Activated CD4-positive, alpha-beta T cell treated with anti-CD3 and anti-CD28 coated beads for 36 hours (primary cell): ENCODE measurements at regions not wholly inside any gene's neighbourhood (a gene's known extent, or its start where the extent isn't known, plus 50 kb on each side); places are given as distances from the start of the nearest gene placed in this dataset.

Experiments used
- ATAC-seq: fragments of 200-7000 bp; cut with Tn5 transposase; one replicate; pipeline ENCODE4 v1.10.0; 2021; ENCODE audit warnings: mild to moderate bottlenecking, moderate library complexity
- CTCF ChIA-PET: fragments of 350-600 bp; sonication (Branson Sonifier 250); formaldehyde crosslinking; loops from one replicate; lab custom pipeline; 2021; ENCODE audit warnings: antibody characterized with exemption; lab: Charles Lee
- POLR2A ChIA-PET: fragments of 350-600 bp; sonication (Branson Sonifier 250); formaldehyde crosslinking; loops from one replicate; lab custom pipeline; 2021; ENCODE audit warnings: antibody characterized with exemption, inconsistent platforms; lab: Charles Lee
- DNase-seq: peaks from one replicate; pipeline ENCODE4 v3.0.0-alpha.2; 2020
- H3K27ac Mint-ChIP-seq: one replicate; pipeline ENCODE4 v1.8.0; 2021; ENCODE audit warnings: mixed read lengths
- H3K27me3 Mint-ChIP-seq: one replicate; pipeline ENCODE4 v1.8.0; 2021; ENCODE audit warnings: mixed read lengths
- H3K36me3 Mint-ChIP-seq: one replicate; pipeline ENCODE4 v1.8.0; 2021; ENCODE audit warnings: low read depth, mixed read lengths
- H3K4me1 Mint-ChIP-seq: one replicate; pipeline ENCODE4 v1.8.0; 2021; ENCODE audit warnings: mixed read lengths
- H3K4me3 Mint-ChIP-seq: one replicate; pipeline ENCODE4 v1.8.0; 2021; ENCODE audit warnings: mild to moderate bottlenecking, moderate library complexity, mixed read lengths
- H3K9me3 Mint-ChIP-seq: one replicate; pipeline ENCODE4 v1.8.0; 2021; ENCODE audit warnings: low read depth, mixed read lengths
- intact Hi-C, 2 experiments: fragments of 100-400 bp; cut with DNase I in 1 of 2; cut with micrococcal nuclease in 1 of 2; formaldehyde crosslinking; loops; one replicate each; pipeline versions ENCODE4 v1.14.2 to v1.15.1; 2022 to 2024; cut with DNase I, micrococcal nuclease

DNA sequence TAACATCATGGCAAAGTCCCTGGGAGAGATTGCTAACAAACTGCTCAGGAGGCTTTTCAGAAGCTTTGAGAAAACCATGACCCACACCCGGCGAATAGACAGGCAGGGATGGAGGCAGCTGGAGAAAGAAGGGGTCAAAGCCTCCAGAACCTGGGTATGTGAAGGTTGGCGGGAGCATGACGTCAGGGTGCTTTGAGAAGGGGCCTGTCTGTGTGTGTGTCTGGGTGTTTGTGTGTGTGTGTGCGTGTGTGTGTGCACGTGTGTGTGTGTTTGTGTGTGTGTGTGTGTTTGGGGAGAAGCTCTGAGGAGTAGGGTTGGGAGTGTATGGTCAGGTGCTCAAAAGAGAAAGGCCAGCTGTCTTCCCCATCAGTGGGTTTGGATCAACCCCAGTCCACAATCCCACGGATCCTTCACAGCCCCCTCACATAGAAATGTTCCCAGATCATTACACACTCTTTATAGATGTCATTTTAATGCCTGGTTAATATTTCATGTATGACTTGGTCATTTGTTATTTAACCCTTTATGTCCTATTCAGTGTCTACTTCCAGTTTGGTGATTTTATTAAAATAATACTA lies 254.1 kb upstream of the SMIM21 start:
- POLR2A ChIA-PET = no interaction called here
- CTCF ChIA-PET = no interaction called here
- Mint-ChIP-seq H3K27me3 (peaks cover 14% of the 10 kb centered on the region), H3K4me3 (no peak overlapping the region), H3K27ac (no peak overlapping the region), H3K9me3 (no peaks in the 10 kb centered on the region), H3K36me3 (no peaks in the 10 kb centered on the region), H3K4me1 (no peaks in the 10 kb centered on the region)
- intact Hi-C loops = no loop called here
- DNase-seq = no peak
- ATAC-seq = no peak

DNA sequence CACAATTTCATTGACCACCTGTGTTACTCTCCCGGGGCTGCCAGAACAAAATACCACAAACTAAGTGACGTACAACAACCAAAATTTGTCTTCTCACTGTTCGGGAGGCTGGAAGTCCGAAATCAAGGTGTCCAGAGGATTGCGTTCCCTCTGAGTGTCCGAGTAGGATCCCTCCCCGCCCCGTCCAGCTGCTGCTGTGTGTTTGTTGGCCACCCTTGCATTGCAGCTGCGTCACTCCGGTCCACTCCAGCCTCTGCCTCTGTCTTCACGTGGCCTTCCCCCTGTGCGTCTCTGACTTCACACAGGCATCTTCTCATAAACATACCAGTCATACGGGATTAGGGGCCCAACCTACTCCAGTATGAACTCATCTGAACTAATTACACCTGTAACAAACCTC lies 251.8 kb upstream of the SMIM21 start:
- no peaks in the 10 kb centered on the region for H3K9me3 Mint-ChIP-seq
- H3K27me3 Mint-ChIP-seq = peaks cover 13% of the 10 kb centered on the region
- H3K4me1 Mint-ChIP-seq = no peaks in the 10 kb centered on the region
- no peak overlapping the region for H3K4me3 Mint-ChIP-seq
- ATAC-seq (no peak), DNase-seq (no peak)
- ChIA-PET CTCF (no interaction called here), POLR2A (no interaction called here)
- intact Hi-C loops = no loop called here
- H3K27ac Mint-ChIP-seq = no peak overlapping the region
- no peaks in the 10 kb centered on the region for H3K36me3 Mint-ChIP-seq

- Mint-ChIP-seq H3K27me3 (peaks cover 13% of the 10 kb centered on the region), H3K27ac (no peak overlapping the region), H3K4me3 (no peak overlapping the region), H3K4me1 (no peaks in the 10 kb centered on the region), H3K9me3 (no peaks in the 10 kb centered on the region), H3K36me3 (no peaks in the 10 kb centered on the region)
- no peak for ATAC-seq
- ChIA-PET POLR2A (no interaction called here), CTCF (no interaction called here)
- intact Hi-C loops = no loop called here
- no peak for DNase-seq
Observed at GRCh38 chr18:75678627-75679026, 251.1 kb upstream of the SMIM21 start.

- POLR2A ChIA-PET = no interaction called here
- H3K27ac Mint-ChIP-seq = no peak overlapping the region
- H3K36me3 Mint-ChIP-seq = no peaks in the 10 kb centered on the region
- CTCF ChIA-PET = no interaction called here
- H3K27me3 Mint-ChIP-seq = peaks cover 14% of the 10 kb centered on the region
- no peaks in the 10 kb centered on the region for H3K9me3 Mint-ChIP-seq
- ATAC-seq (no peak), DNase-seq (no peak)
- no peaks in the 10 kb centered on the region for H3K4me1 Mint-ChIP-seq
- no peak overlapping the region for H3K4me3 Mint-ChIP-seq
- intact Hi-C loops = no loop called here
Observed at GRCh38 chr18:75677696-75678455, 250.4 kb upstream of the SMIM21 start.

DNA sequence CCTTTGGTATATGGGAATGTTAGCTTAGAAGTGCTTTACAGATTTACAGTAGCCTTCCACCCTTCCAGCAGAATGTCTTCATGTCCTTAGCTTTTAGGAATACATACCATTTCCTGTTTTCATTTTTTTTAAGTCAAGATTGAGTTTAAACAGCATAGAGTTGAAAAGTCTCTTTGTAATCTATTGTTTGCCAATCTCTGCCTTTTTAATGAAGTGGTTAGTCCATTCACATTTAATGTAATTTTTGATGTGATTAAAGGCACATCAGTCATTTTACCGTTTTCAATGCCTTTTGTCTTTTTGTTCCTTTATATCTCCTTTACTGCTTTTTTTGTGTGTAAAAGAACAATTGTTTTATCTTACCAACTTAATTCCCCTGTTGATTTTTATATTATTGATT lies 233.4 kb upstream of the SMIM21 start:
- intact Hi-C loops = no loop called here
- DNase-seq (no peak), ATAC-seq (no peak)
- ChIA-PET CTCF (no interaction called here), POLR2A (no interaction called here)
- Mint-ChIP-seq H3K4me3 (no peak overlapping the region), H3K36me3 (no peaks in the 10 kb centered on the region), H3K27ac (no peak overlapping the region), H3K27me3 (peaks cover 11% of the 10 kb centered on the region), H3K4me1 (peaks cover 3% of the 10 kb centered on the region), H3K9me3 (peaks cover 18% of the 10 kb centered on the region)

DNA sequence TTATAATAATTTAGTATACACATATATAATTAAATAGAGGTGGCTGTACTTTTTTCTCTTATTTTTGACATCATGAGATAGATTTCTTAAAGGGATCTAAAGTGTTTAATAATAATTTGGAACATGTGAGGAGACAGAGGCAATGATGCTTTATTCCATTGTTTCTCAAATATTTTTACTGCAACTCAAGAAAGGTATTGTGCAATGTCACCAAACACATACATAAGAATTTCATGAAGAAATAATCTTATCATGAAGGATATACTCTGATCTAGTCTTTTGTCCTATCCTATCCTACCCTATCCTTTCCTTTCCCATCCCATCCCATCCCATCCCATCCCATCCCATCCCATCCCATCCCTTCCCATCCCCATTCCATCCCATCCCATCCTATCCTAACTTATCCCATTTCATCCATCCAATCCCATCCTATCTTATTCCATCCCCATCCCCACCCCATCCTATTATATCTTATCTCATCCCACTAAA lies 232.1 kb upstream of the SMIM21 start:
- ATAC-seq = no peak
- POLR2A ChIA-PET = no interaction called here
- no peak overlapping the region for H3K4me3 Mint-ChIP-seq

DNA sequence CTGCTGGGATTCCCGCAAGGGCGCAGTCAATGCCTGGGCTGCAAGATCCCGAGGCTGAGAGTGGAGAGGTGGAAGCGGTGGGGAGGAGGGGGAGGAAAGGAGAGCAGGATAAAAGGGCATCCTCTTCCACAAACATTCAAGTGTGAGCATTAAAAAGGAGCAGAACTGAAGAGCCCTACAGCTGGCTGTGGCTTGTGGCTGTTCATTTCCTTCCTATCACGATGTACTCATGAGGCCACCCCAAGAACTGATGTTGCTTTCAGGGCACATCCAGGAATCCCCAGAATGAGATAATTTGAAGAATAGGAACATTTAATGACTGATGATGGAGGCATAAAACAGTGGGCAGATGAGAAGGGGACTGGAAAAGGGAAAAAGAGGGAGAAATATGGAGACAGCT lies 230.8 kb upstream of the SMIM21 start:
- ChIA-PET POLR2A (no interaction called here), CTCF (no interaction called here)
- no peak overlapping the region for H3K27ac Mint-ChIP-seq
- no peaks in the 10 kb centered on the region for H3K36me3 Mint-ChIP-seq
- DNase-seq (no peak), ATAC-seq (no peak)
- H3K4me3 Mint-ChIP-seq = no peak overlapping the region
- peaks cover 18% of the 10 kb centered on the region for H3K9me3 Mint-ChIP-seq
- peaks cover 3% of the 10 kb centered on the region for H3K4me1 Mint-ChIP-seq
- intact Hi-C loops = no loop called here
- peaks cover 11% of the 10 kb centered on the region for H3K27me3 Mint-ChIP-seq

More for the DNA sequence above, 232.1 kb upstream of the SMIM21 start:
- intact Hi-C loops = no loop called here
- Mint-ChIP-seq H3K9me3 (peaks cover 18% of the 10 kb centered on the region), H3K36me3 (no peaks in the 10 kb centered on the region), H3K4me1 (peaks cover 3% of the 10 kb centered on the region), H3K27ac (no peak overlapping the region), H3K27me3 (peaks cover 11% of the 10 kb centered on the region)
- DNase-seq = no peak
- CTCF ChIA-PET = no interaction called here

DNA sequence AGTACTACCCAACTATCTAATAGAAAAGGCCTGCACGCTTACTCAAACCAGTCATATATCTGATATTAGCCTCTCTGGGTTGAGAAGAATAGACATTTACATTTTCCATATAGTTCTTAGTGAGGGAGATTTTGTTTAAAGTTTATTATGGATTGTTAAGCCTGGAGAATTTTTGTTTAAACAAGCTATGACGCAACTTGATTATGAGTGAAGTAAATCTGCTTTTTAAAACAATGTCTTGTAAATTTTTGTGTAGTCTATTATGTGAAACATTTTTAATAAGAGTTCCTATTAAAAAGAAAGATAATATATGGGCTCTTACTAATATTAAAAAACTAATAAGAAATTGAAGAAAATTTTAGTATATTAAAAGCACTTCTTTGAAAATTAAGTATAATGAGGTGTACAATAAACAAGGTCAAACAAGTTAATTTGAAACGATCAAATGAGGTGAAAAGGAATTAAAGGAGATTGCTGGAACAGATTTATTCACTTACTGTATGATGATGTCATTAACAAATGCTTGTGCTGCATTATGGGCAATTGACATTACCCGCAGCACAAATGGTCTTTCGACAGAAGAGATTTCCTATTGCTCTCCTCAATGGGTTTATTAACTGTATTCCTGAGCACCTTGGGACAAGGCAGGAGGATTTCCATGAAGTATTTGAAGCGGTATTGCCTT lies 229.2 kb upstream of the SMIM21 start:
- H3K4me1 Mint-ChIP-seq = peaks cover 3% of the 10 kb centered on the region
- DNase-seq (no peak), ATAC-seq (no peak)
- H3K36me3 Mint-ChIP-seq = no peaks in the 10 kb centered on the region
- no peak overlapping the region for H3K4me3 Mint-ChIP-seq
- no peak overlapping the region for H3K27ac Mint-ChIP-seq
- intact Hi-C loops = no loop called here
- ChIA-PET POLR2A (no interaction called here), CTCF (no interaction called here)
- peaks cover 9% of the 10 kb centered on the region for H3K9me3 Mint-ChIP-seq
- H3K27me3 Mint-ChIP-seq = peaks cover 11% of the 10 kb centered on the region

- Mint-ChIP-seq H3K4me1 (peaks cover 3% of the 10 kb centered on the region), H3K9me3 (peaks cover 8% of the 10 kb centered on the region), H3K36me3 (no peaks in the 10 kb centered on the region), H3K4me3 (no peak overlapping the region), H3K27ac (no peak overlapping the region), H3K27me3 (peaks cover 12% of the 10 kb centered on the region)
- no peak for ATAC-seq
- no peak for DNase-seq
- CTCF ChIA-PET = no interaction called here
- intact Hi-C loops = no loop called here
- POLR2A ChIA-PET = no interaction called here
Observed at GRCh38 chr18:75656035-75656434, 228.5 kb upstream of the SMIM21 start.

DNA sequence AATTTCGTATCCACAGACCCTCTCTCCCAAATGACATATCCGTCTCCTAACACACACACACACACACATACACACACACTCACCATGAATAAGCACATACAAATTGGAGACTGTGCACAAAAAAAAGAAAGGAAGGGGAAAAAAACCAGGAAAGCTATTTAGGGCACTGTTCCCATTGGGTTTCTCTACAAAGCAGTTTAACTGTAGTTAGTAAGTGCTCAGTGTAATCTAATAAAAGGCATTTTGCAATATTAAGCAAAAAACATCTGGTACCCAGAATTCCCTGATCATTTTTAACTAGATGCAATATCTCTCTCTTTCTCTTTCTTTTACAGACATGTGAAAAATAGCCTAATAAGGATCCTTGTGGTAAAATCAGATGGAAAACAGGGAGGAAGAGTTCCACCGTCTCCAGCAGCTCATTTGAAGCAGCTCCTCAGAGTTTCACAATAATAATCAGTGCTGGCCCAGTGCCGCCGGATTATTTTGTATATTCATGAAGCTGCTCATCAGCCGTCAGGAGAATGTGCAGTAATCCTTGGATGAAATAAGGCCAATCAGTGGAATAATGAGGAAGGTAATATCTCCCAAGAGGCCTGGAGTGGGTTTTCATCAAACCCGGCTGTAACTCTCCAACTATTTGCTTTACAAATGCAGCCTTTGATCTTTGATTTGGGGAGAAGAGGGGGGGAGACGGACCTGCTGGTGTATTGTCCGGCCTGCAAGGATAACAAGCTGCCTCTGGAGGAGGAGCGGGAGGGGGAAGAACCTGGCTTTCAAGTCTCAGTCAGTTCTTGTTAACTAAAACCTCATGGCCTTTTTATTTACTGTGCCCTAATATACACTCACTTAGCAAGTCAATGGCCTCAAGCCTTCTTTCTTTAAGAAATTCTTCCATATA lies 227.6 kb upstream of the SMIM21 start:
- Mint-ChIP-seq H3K4me3 (no peak overlapping the region), H3K4me1 (peaks cover 3% of the 10 kb centered on the region), H3K36me3 (no peaks in the 10 kb centered on the region), H3K9me3 (peaks cover 3% of the 10 kb centered on the region), H3K27me3 (peaks cover 15% of the 10 kb centered on the region), H3K27ac (no peak overlapping the region)
- intact Hi-C loops = no loop called here
- ChIA-PET CTCF (interaction anchor here (1.9 kb wide), 1 partner anchor 8 kb away, joined by 4 read pairs; no protein-coding TSS in a partner anchor), POLR2A (interaction anchor here (0.6 kb wide), 1 partner anchor 35 kb away, joined by 8 read pairs; no protein-coding TSS in a partner anchor)
- no peak for DNase-seq
- no peak for ATAC-seq

DNA sequence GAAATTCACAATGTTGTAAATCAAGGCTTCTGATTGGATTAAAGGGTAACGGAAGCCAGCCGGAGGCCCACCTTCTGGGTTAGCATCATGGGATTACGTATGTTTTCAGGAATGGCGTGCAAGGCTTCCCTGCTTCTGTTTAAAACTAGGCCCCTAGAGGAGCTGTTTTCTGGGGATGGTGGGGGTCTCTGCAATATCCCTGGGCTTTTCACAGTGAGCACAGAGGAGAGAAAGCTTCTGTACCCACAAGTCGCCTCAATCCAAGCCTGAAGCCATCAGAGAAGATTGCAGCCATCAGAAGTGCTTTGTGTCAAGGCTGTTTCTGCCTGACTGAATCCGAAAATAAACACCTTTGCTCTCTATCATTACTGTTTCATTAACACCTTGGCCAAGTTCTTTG lies 226.9 kb upstream of the SMIM21 start:
- no peak for ATAC-seq
- Mint-ChIP-seq H3K27ac (no peak overlapping the region), H3K27me3 (peaks cover 15% of the 10 kb centered on the region), H3K4me3 (no peak overlapping the region), H3K36me3 (no peaks in the 10 kb centered on the region), H3K4me1 (peaks cover 3% of the 10 kb centered on the region), H3K9me3 (no peaks in the 10 kb centered on the region)
- POLR2A ChIA-PET = interaction anchor here (0.6 kb wide), 1 partner anchor 36 kb away, joined by 8 read pairs; no protein-coding TSS in a partner anchor
- no peak for DNase-seq
- CTCF ChIA-PET = interaction anchor here (1.9 kb wide), 1 partner anchor 8 kb away, joined by 4 read pairs; no protein-coding TSS in a partner anchor
- intact Hi-C loops = no loop called here
